ENCODE measurements at regions not wholly inside any gene's neighbourhood (a gene's known extent, or its start where the extent isn't known, plus 50 kb on each side); places are given as distances from the start of the nearest gene placed in this dataset.

- no peak for DNase-seq
- peak; percentile 86 for ATAC-seq (ENCODE audit: poor library complexity)
- intact Hi-C loops (cut with DNase I) = no loop called here
These were observed 119.1 kb upstream of the RUNX3 start for GRCh38 chr1:25049190-25049589.

GRCh38 chr1:25048728-25049127 is 118.7 kb upstream of the RUNX3 start:
- no peak for DNase-seq
- ATAC-seq (ENCODE audit: poor library complexity) = no peak
- intact Hi-C loops (cut with DNase I) = no loop called here

- peak; percentile 21 for DNase-seq
- intact Hi-C loops (cut with DNase I) = no loop called here
- no peak for ATAC-seq (ENCODE audit: poor library complexity)
These were observed 117.6 kb upstream of the RUNX3 start for GRCh38 chr1:25047506-25048240.

- ATAC-seq (ENCODE audit: poor library complexity) (no peak), DNase-seq (no peak)
- intact Hi-C loops (cut with DNase I) = no loop called here
These were observed 116.1 kb upstream of the RUNX3 start for GRCh38 chr1:25046194-25046532.

GRCh38 chr1:25045480-25046193 is 115.6 kb upstream of the RUNX3 start:
- DNase-seq (no peak), ATAC-seq (ENCODE audit: poor library complexity) (no peak)
- intact Hi-C loops (cut with DNase I) = no loop called here

GRCh38 chr1:25043228-25043580 is 113.1 kb upstream of the RUNX3 start:
- ATAC-seq (ENCODE audit: poor library complexity) = no peak
- intact Hi-C loops (cut with DNase I) = no loop called here
- DNase-seq = no peak

- ATAC-seq (ENCODE audit: poor library complexity) (no peak), DNase-seq (peak; percentile 8)
- intact Hi-C loops (cut with DNase I) = no loop called here
These were observed 112.5 kb upstream of the RUNX3 start for GRCh38 chr1:25042331-25043227.

- no peak for DNase-seq
- ATAC-seq (ENCODE audit: poor library complexity) = no peak
- intact Hi-C loops (cut with DNase I) = no loop called here
These were observed 111.8 kb upstream of the RUNX3 start for GRCh38 chr1:25041916-25042315.

GRCh38 chr1:25040122-25040685 is 110.1 kb upstream of the RUNX3 start:
- no peak for DNase-seq
- intact Hi-C loops (cut with DNase I) = no loop called here
- no peak for ATAC-seq (ENCODE audit: poor library complexity)

- intact Hi-C loops (cut with DNase I) = no loop called here
- no peak for ATAC-seq (ENCODE audit: poor library complexity)
- DNase-seq = peak; percentile 2
These were observed 109.2 kb upstream of the RUNX3 start for GRCh38 chr1:25039229-25039628.

- intact Hi-C loops (cut with DNase I) = no loop called here
- DNase-seq = no peak
- no peak for ATAC-seq (ENCODE audit: poor library complexity)
These were observed 108.6 kb upstream of the RUNX3 start for GRCh38 chr1:25038699-25039098.

GRCh38 chr1:25037174-25038074 is 107.3 kb upstream of the RUNX3 start:
- DNase-seq (peak; percentile 43), ATAC-seq (ENCODE audit: poor library complexity) (no peak)
- intact Hi-C loops (cut with DNase I) = no loop called here

GRCh38 chr1:25036117-25036546 is 106.1 kb upstream of the RUNX3 start:
- intact Hi-C loops (cut with DNase I) = no loop called here
- no peak for ATAC-seq (ENCODE audit: poor library complexity)
- no peak for DNase-seq

- ATAC-seq (ENCODE audit: poor library complexity) (no peak), DNase-seq (no peak)
- intact Hi-C loops (cut with DNase I) = no loop called here
These were observed 105.5 kb upstream of the RUNX3 start for GRCh38 chr1:25035523-25036116.

GRCh38 chr1:25034736-25035522 is 104.9 kb upstream of the RUNX3 start:
- DNase-seq = no peak
- no peak for ATAC-seq (ENCODE audit: poor library complexity)
- intact Hi-C loops (cut with DNase I) = no loop called here

GRCh38 chr1:25033828-25034705 is 104.0 kb upstream of the RUNX3 start:
- intact Hi-C loops (cut with DNase I) = no loop called here

More at GRCh38 chr1:25033828-25034705, 104.0 kb upstream of the RUNX3 start:
- DNase-seq = peak; percentile 72
- ATAC-seq (ENCODE audit: poor library complexity) = peak; percentile 65

All from Right ventricle myocardium superior (tissue), 1 donor.